ENCODE measurements at regions not wholly inside any gene's neighbourhood (a gene's known extent, or its start where the extent isn't known, plus 50 kb on each side); places are given as distances from the start of the nearest gene placed in this dataset.

GRCh38 chr21:38205940-38206339 lies 50.9 kb upstream of the KCNJ15 start:
- H3F3A ChIP-seq (ENCODE audit: insufficient read depth, low read length): no peaks in the 10 kb centered on the region
- H3K79me2 ChIP-seq (ENCODE audit: insufficient read depth, low read length): no peaks in the 10 kb centered on the region
- TF ChIP-seq EZH2 (IDR thresholded peaks at IDR 0.05; ENCODE audit: borderline replicate concordance, low read length): no peak
- TF ChIP-seq, protein P1, sequence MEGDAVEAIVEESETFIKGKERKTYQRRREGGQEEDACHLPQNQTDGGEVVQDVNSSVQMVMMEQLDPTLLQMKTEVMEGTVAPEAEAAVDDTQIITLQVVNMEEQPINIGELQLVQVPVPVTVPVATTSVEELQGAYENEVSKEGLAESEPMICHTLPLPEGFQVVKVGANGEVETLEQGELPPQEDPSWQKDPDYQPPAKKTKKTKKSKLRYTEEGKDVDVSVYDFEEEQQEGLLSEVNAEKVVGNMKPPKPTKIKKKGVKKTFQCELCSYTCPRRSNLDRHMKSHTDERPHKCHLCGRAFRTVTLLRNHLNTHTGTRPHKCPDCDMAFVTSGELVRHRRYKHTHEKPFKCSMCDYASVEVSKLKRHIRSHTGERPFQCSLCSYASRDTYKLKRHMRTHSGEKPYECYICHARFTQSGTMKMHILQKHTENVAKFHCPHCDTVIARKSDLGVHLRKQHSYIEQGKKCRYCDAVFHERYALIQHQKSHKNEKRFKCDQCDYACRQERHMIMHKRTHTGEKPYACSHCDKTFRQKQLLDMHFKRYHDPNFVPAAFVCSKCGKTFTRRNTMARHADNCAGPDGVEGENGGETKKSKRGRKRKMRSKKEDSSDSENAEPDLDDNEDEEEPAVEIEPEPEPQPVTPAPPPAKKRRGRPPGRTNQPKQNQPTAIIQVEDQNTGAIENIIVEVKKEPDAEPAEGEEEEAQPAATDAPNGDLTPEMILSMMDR (IDR thresholded peaks at IDR 0.05; ENCODE audit: low read length): no peak
- H3K4me3 ChIP-seq (ENCODE audit: low read depth, low read length, poor library complexity, severe bottlenecking): no peak overlapping the region
- no peaks in the 10 kb centered on the region for H3K9me2 ChIP-seq (ENCODE audit: low read depth, low read length)
- H3K4me2 ChIP-seq (ENCODE audit: low read length): no peak overlapping the region
- no peaks in the 10 kb centered on the region for H3K9me3 ChIP-seq (ENCODE audit: low read length)
- no peak overlapping the region for H3K27ac ChIP-seq (ENCODE audit: low read depth, low read length, poor library complexity, severe bottlenecking)
- H3K9ac ChIP-seq (ENCODE audit: low read length): no peak overlapping the region
- 0 out of 2 replicates have a peak, but pooled peaks cover 5% of the 10 kb centered on the region for H3K27me3 ChIP-seq (ENCODE audit: insufficient read depth, low read length)
- H3K4me1 ChIP-seq (ENCODE audit: insufficient read depth, low read length, severe bottlenecking): no peaks in the 10 kb centered on the region
- no peaks in the 10 kb centered on the region for H4K20me1 ChIP-seq (ENCODE audit: insufficient read depth, low read length)
- no peaks in the 10 kb centered on the region for H3K36me3 ChIP-seq (ENCODE audit: insufficient read depth, low read length)
- H2AFZ ChIP-seq (ENCODE audit: low read length): no peak overlapping the region

DNA sequence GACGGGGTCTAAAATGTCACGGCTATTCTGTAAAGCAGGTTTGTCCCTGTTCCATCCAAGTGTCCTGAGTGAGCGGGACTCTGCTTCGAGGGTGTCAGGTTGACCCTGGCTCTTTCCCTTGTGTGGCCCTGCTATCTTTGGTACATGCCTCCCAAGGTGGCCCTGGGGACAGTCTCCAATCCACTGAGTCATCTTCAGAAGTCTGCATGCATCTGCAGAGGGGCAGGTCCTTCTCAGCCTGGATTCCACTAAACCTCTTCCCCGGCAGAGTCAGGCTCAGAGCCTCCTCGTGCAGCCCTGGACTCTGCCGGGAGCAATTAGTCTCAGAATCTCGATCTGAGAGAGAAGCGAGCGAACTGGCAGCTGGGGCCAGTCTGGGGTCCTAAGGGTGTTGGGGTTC lies 50.1 kb upstream of the KCNJ15 start:
- H3F3A ChIP-seq (ENCODE audit: insufficient read depth, low read length): no peaks in the 10 kb centered on the region
- H2AFZ ChIP-seq (ENCODE audit: low read length): no peak overlapping the region
- H3K4me1 ChIP-seq (ENCODE audit: insufficient read depth, low read length, severe bottlenecking): no peaks in the 10 kb centered on the region
- H3K4me3 ChIP-seq (ENCODE audit: low read depth, low read length, poor library complexity, severe bottlenecking): no peak overlapping the region
- no peaks in the 10 kb centered on the region for H3K9me3 ChIP-seq (ENCODE audit: low read length)
- TF ChIP-seq EZH2 (IDR thresholded peaks at IDR 0.05; ENCODE audit: borderline replicate concordance, low read length): no peak
- TF ChIP-seq, protein P1 (IDR thresholded peaks at IDR 0.05; ENCODE audit: low read length): no peak
- 0 out of 2 replicates have a peak, but pooled peaks cover 5% of the 10 kb centered on the region for H3K27me3 ChIP-seq (ENCODE audit: insufficient read depth, low read length)
- H3K9me2 ChIP-seq (ENCODE audit: low read depth, low read length): no peaks in the 10 kb centered on the region
- H3K4me2 ChIP-seq (ENCODE audit: low read length): no peak overlapping the region
- no peaks in the 10 kb centered on the region for H4K20me1 ChIP-seq (ENCODE audit: insufficient read depth, low read length)
- no peaks in the 10 kb centered on the region for H3K79me2 ChIP-seq (ENCODE audit: insufficient read depth, low read length)
- no peaks in the 10 kb centered on the region for H3K36me3 ChIP-seq (ENCODE audit: insufficient read depth, low read length)
- no peak overlapping the region for H3K27ac ChIP-seq (ENCODE audit: low read depth, low read length, poor library complexity, severe bottlenecking)
- no peak overlapping the region for H3K9ac ChIP-seq (ENCODE audit: low read length)

All from OCI-LY1 (cell line).